ENCODE measurements at regions not wholly inside any gene's neighbourhood (a gene's known extent, or its start where the extent isn't known, plus 50 kb on each side); places are given as distances from the start of the nearest gene placed in this dataset.

- no peak overlapping the region for H3K27ac ChIP-seq (ENCODE audit: low read length)
- WGBS (ENCODE audit: insufficient coverage): 91% methylated on average over 3 of the region's 3 CpGs
- no peaks in the 10 kb centered on the region for H3K36me3 ChIP-seq (ENCODE audit: control insufficient read depth, insufficient read depth, low read length)
- Mint-ChIP-seq H3K27me3 (ENCODE audit: low read depth in 2 of 2) (peaks cover 0 to 7% of the 10 kb centered on the region in 2 donors), H3K9me3 (peaks cover 0 to 4% of the 10 kb centered on the region in 2 donors), H3K36me3 (no peaks in the 10 kb centered on the region), H3K27ac (no peak overlapping the region), H3K4me1 (no peaks in the 10 kb centered on the region), H3K4me3 (no peak overlapping the region)
- no peaks in the 10 kb centered on the region for H3K27me3 ChIP-seq (ENCODE audit: control insufficient read depth, insufficient read depth, low read length)
- ATAC-seq: no peak
- H3K9me3 ChIP-seq (ENCODE audit: control insufficient read depth, insufficient read depth, low read length): no peaks in the 10 kb centered on the region
- no peak for DNase-seq
- no peak for TF ChIP-seq CTCF (IDR thresholded peaks at IDR 0.05)
- intact Hi-C loops (cut with micrococcal nuclease): no loop called here
- H3K4me1 ChIP-seq (ENCODE audit: control insufficient read depth, insufficient read depth, low read length): no peaks in the 10 kb centered on the region
- H3K4me3 ChIP-seq (ENCODE audit: low read length): no peak overlapping the region
These were observed 95.7 kb upstream of the BMP2 start for GRCh38 chr20:6671829-6672228.

DNA sequence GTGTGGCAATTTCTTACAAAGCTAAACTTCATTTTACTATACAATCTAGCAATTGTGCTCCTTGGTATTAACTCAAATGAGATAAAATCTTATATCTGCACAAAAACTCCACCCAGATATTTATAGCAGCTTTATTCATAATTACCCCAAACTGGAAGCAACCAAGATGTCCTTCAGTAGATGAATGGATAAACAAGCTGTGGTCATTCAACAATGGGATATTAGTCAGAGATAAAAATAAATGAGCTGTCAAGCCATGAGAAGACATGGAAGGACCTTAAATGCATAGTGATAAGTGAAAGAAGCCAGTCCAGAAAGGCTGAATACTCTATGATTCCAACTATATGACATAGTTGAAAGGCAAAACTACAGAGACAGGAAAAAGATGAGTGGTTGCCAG lies 98.9 kb upstream of the BMP2 start:
- H3K27me3 Mint-ChIP-seq (ENCODE audit: low read depth in 2 of 2): peaks cover 0 to 7% of the 10 kb centered on the region in 2 donors
- H3K27me3 ChIP-seq (ENCODE audit: control insufficient read depth, insufficient read depth, low read length): no peaks in the 10 kb centered on the region
- H3K4me1 Mint-ChIP-seq: peaks cover 12 to 22% of the 10 kb centered on the region in 2 donors
- TF ChIP-seq CTCF (IDR thresholded peaks at IDR 0.05): no peak
- intact Hi-C loops (cut with micrococcal nuclease): no loop called here
- no peak overlapping the region for H3K4me3 ChIP-seq (ENCODE audit: low read length)
- H3K36me3 ChIP-seq (ENCODE audit: control insufficient read depth, insufficient read depth, low read length): no peaks in the 10 kb centered on the region
- H3K27ac Mint-ChIP-seq: no peak overlapping the region
- peaks cover 0 to 4% of the 10 kb centered on the region in 2 donors for H3K9me3 Mint-ChIP-seq
- no peak overlapping the region for H3K27ac ChIP-seq (ENCODE audit: low read length)
- no peaks in the 10 kb centered on the region for H3K36me3 Mint-ChIP-seq
- H3K9me3 ChIP-seq (ENCODE audit: control insufficient read depth, insufficient read depth, low read length): no peaks in the 10 kb centered on the region
- DNase-seq (no peak), ATAC-seq (no peak)
- no peak overlapping the region for H3K4me3 Mint-ChIP-seq
- peaks cover 7% of the 10 kb centered on the region for H3K4me1 ChIP-seq (ENCODE audit: control insufficient read depth, insufficient read depth, low read length)

GRCh38 chr20:6665621-6666355 lies 101.7 kb upstream of the BMP2 start:
- H3K27ac Mint-ChIP-seq: no peak overlapping the region
- Histone ChIP-seq H3K9me3 (ENCODE audit: control insufficient read depth, insufficient read depth, low read length) (no peaks in the 10 kb centered on the region), H3K27me3 (ENCODE audit: control insufficient read depth, insufficient read depth, low read length) (no peaks in the 10 kb centered on the region), H3K4me1 (ENCODE audit: control insufficient read depth, insufficient read depth, low read length) (peaks cover 12% of the 10 kb centered on the region), H3K36me3 (ENCODE audit: control insufficient read depth, insufficient read depth, low read length) (no peaks in the 10 kb centered on the region), H3K27ac (ENCODE audit: low read length) (no peak overlapping the region), H3K4me3 (ENCODE audit: low read length) (no peak overlapping the region)
- DNase-seq: no peak
- H3K27me3 Mint-ChIP-seq (ENCODE audit: low read depth in 2 of 2): peaks cover 0 to 3% of the 10 kb centered on the region in 2 donors
- intact Hi-C loops (cut with micrococcal nuclease): no loop called here
- TF ChIP-seq CTCF (IDR thresholded peaks at IDR 0.05): no peak
- no peaks in the 10 kb centered on the region for H3K36me3 Mint-ChIP-seq
- no peak for ATAC-seq
- H3K4me3 Mint-ChIP-seq: no peak overlapping the region
- peaks cover 24 to 33% of the 10 kb centered on the region in 2 donors for H3K4me1 Mint-ChIP-seq
- 77% methylated on average over 2 of the region's 5 CpGs for WGBS (ENCODE audit: insufficient coverage)
- H3K9me3 Mint-ChIP-seq: peaks cover 0 to 4% of the 10 kb centered on the region in 2 donors

- 75% methylated on average over 1 of the region's 1 CpG for WGBS (ENCODE audit: insufficient coverage)
- ATAC-seq: no peak
- intact Hi-C loops (cut with micrococcal nuclease): no loop called here
- Histone ChIP-seq H3K4me3 (ENCODE audit: low read length) (no peak overlapping the region), H3K4me1 (ENCODE audit: control insufficient read depth, insufficient read depth, low read length) (peaks cover 12% of the 10 kb centered on the region), H3K36me3 (ENCODE audit: control insufficient read depth, insufficient read depth, low read length) (no peaks in the 10 kb centered on the region), H3K9me3 (ENCODE audit: control insufficient read depth, insufficient read depth, low read length) (peaks cover 2% of the 10 kb centered on the region), H3K27me3 (ENCODE audit: control insufficient read depth, insufficient read depth, low read length) (no peaks in the 10 kb centered on the region), H3K27ac (ENCODE audit: low read length) (no peak overlapping the region)
- no peak for TF ChIP-seq CTCF (IDR thresholded peaks at IDR 0.05)
- H3K27ac Mint-ChIP-seq: no peak overlapping the region
- peaks cover 24 to 33% of the 10 kb centered on the region in 2 donors for H3K4me1 Mint-ChIP-seq
- no peak for DNase-seq
- H3K36me3 Mint-ChIP-seq: no peaks in the 10 kb centered on the region
- peaks cover 0 to 4% of the 10 kb centered on the region in 2 donors for H3K9me3 Mint-ChIP-seq
- H3K27me3 Mint-ChIP-seq (ENCODE audit: low read depth in 2 of 2): peaks cover 0 to 3% of the 10 kb centered on the region in 2 donors
- H3K4me3 Mint-ChIP-seq: peak overlapping the region; percentile 14
These were observed 102.3 kb upstream of the BMP2 start for GRCh38 chr20:6665161-6665560.

Measured in natural killer cell (primary cell).